Iris pigment epithelial cell (primary cell): ENCODE measurements at regions not wholly inside any gene's neighbourhood (a gene's known extent, or its start where the extent isn't known, plus 50 kb on each side); places are given as distances from the start of the nearest gene placed in this dataset.

Source experiments
- DNase-seq: peaks from one replicate; pipeline ENCODE4 v3.0.0-alpha.2; 2011; ENCODE audit warnings: low read depth

DNA sequence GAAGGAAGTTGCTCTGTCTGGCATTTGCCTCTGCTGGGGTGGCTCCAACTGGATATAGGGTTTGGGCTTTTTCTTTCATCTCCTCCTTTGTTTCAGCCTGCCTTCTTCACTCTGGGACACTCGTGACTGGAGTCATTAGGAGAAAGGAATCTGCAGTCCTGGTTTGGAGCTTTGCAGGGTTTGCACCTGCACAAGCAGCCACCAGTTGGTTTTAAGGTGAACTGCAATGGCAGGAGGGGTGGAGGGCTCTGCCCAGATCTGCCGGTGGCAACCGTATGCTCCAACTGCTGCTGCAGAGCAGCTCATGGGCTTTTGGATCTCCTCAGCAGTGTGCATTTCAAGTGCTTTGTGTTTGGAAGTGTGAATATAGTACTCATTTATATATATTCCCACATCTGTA is 131.3 kb upstream of the MGAT5 start:
- no peak for DNase-seq

DNA sequence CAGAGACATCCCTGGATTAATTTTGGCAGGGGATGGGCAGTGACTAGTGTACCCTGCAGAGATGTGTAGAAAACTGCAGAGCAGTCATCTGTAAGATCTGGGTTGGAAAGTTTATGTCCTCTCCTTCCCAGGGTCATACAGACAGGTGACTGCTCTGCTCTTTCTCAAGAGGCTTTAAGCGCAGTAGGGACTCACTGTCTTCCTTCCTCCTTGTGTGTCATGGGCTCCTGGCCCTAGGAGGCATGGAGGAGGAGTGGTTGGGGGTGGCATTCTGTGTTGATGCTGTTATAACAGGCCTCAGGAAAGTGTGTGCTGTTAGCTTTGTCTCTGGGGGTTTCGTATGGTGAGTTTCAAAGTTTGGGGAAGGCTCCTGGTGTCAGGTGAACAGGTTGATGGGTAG is 130.5 kb upstream of the MGAT5 start:
- DNase-seq, result no peak

DNA sequence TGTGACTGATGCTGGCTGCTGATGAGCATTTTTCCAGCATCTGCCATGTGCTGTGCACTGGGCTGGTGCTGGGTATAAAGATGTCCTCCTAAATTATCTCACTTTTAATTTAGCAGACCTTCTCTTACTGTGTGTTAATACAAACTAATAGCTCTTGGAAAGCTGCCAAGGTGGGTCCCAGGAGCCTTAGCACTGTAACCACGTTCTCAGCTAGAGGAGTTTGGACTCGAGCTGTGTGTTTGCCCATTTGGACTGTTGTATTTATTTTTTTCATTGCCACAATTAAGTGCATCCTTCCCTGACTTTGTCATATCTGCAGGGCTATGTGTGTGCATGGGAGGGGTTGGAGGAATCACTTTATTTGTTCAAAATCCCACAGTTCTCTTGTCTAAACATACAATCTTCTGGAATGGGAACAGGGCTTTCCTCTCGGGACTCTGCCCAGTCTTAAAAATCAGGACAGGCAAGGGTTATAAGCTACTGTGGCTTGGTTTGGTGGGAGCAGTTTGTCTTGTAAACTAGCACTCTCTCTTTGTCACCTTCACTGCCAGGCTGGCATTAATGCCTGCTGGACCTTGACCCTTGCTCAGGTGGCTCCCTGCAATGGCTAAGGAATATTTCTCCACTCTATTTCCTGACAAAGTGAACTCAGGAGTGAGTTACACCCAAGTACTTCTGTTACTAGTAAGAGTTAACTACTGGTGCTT is 129.7 kb upstream of the MGAT5 start:
- no peak for DNase-seq

DNA sequence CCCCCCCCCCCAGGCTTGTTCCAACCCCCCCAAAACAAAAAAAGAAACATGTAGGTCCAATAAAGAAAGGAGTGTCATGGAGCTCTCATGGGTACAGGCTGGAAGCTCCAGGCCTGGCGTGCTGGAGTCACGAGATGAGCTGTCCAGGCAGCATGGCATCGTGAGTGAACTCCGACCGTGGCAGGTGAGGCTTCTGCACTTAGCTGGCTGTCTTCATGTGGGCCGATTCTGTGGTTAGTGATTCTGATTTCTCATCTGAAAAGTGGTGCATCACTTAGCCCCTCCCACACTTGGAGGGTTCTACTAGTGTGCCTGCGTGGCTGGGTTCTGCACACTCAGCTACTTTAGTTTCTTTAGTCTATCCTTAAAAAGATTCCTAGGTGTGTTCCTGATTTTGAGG is 126.4 kb upstream of the MGAT5 start:
- no peak for DNase-seq

DNA sequence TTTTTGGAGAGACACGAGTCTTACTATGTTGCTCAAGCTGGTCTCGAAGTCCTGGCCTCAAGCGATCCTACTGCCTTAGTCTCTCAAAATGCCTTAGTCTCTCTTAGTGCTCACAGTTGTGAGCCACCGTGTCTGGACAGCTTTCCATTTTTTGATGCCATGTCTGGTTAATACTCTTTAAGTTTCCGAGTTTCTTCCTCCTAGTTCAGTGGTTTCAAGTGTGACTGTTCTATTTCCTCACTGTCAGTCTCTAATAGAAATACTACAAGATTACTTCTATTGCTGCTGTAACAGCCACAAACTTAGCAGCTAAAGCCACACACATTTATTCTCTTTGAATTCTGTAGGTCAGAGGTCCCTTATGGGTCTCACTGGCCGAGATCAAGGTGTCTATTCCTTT is 125.1 kb upstream of the MGAT5 start:
- no peak for DNase-seq

DNA sequence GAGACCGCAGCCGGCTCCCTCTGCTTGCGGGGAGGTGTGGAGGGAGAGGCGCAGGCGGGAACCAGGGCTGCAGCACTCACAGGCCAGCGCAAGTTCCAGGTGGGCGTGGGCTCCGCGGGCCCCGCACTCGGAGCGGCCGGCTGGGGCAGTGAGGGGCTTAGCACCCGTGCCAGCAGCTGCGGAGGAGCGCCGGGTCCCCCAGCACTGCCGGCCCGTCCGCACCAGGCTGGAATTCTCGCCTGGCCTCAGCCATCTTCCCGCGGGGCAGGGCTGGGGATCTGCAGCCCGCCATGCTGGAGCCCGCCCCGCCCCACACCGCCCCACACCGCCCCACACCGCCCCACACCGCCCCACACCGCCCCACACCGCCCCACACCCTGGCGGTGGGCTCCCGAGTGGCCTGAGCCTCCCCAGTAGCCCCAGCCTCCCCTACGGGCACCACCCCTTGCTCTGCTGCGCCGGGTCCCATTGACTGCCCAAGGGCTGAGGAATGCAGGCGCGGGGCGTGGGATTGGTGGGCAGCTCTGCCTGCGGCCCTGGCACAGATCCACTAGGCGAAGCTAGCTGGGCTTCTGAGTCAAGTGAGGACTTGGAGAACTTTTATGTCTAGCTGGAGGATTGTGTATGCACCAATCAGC is 123.9 kb upstream of the MGAT5 start:
- no peak for DNase-seq

DNA sequence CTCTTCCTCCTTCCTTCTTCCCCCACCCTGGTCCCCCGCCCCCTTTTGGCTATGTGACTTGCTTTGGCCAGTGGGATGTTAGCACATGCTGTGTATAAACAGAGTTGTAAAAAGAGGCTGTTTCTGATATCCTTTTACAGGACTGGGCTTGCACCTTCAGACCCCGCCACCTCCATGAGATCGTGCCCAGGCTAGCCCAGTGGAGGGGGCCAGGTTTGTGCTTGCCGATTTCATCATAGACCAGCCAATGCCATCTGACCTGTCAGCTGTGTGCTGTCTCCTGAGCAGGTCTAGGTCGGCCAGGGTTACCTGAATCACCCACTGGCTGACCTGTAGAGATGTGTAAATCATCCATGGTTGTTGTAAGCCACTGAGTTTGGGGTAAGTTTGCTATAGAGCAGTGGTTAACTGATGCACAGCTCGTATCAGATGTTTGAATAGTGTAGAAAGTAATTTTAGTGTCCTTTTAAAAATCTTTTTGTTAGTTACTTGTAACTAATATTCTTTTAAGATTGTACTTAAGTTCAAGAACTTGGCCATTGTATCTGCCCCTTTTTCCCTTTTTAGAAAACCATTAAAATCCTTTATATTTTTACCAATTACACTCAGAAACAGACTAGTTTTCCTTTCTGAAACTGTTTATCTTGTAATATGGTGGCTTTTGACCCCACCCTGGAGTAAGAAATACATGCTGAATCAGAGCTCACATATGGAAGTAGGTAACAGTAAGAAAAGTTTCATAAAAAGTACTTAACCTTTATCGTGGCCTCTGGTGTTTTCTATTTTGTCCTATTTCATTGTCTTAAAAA is 122.0 kb upstream of the MGAT5 start:
- DNase-seq, result no peak

DNA sequence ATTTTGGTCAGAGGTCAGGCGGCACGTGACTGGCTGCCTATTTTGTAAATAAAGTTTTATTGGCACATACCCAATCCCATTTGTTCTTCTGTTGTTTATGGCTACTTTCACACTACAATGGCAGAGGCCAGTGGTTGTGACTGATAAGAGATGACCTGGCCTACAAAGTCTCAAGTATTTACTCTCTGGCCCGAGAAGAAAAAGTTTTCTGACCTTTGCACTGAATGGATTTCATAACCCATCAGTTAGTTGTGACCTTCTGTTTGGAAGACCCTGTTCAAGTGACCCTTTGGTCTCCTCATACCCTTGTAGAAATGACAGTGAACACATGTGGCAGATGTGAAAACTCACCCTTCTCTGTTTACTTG is 121.4 kb upstream of the MGAT5 start:
- no peak for DNase-seq

DNA sequence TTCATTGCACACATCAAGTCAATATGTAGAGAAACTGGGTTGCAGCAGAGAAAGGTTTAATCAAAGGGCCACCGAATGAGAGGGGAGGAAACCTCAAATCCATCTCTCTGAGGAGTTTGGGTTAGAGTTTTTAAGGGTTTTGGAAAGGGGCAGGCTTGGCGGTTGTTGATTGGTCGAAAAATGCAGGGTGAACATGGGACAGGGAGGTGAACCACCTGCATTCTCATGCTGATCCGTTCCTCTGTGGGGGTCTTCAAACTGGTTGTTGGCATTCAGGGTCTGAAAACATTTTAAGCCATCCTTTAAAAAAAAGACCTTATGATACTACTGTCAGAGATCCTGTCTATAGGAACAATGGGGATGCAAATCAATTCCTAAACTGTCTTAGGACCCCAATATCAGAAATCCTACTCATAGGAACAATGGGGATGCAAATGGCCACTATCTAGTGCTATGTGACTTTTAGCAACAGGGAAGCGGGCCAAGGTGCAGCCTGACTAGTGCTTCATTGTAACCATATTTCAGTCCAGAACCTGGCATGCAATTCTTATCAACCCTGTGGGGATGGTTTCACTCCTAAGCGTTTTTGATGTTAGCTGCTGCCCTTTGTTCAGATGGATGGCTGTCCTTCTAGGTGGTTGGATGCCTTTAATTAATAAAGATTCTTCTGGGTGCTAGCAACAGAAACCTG is 120.1 kb upstream of the MGAT5 start:
- DNase-seq, result no peak

DNA sequence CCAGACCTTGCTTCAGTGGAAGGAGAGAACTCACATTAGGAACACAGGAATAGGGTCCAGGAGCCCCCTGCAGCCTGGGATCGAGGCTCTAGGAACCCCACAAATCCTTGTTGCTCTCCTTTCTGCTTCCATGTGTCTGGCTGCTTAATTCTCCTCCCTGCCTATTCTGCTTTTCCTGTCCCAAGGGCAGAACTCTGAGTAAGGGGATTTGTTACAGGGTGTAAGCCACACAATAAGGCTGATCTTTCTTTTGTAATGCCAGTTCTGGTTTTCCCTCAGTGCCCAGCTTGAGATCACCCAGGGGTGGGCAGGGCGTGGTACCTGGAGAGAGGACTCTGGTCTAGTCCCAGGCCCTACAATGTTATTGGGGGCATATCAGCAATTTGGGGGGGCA is 119.6 kb upstream of the MGAT5 start:
- DNase-seq, result no peak

DNA sequence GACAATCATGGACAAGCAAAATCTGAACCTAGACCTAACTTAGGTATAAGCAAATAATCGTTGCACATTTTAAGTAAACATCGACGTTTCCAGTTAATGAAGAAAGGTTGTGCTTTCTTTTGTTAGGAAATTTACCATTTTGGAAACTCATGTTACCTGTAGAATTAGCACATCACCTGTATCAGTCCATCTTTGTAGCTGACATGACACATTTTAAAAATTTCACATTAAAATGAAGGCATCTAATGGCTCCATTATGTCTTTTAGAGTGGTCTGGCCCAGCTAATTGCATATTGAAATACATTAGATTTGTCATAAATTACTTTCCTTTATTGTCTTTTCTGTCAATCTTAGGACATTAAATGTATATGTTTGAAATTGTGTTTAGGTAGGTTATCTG is 119.0 kb upstream of the MGAT5 start:
- no peak for DNase-seq

DNA sequence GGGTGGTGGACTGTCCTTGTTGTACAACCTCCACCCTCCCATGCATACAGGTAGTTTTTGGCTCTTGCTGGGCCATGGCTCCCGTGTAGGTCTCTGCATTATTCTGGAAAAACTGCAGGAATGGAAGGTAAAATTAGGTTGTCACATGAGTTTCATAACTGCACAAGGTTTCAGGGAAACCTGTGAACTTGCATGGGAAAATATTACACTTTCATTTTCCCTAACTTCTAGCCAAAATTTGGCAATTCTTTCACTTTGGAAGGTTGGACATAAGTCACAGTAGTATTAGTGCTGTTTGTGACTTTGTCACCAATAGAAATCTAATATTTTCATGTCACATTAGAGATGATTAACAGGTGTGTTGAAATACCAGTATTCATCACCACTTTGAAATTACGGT is 118.1 kb upstream of the MGAT5 start:
- no peak for DNase-seq

DNA sequence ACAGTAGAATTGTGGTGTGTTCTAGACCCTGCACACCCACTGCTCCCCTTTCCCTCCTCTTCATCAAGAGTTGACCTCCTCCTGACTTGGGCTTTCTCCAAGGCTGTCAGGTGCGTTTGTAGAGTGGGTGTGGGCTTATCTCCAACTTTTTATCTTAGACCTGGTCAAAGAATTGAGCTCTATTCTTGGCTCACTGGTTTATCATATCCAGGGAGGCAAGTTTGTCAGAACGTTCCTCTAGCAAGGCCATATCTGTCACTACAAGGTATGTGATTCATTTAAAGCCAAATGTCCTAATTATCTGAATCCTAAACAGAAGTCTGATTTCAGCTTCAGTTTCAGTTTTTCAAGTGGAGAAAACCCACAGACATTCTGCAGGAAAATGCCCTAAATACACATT is 117.1 kb upstream of the MGAT5 start:
- no peak for DNase-seq

DNA sequence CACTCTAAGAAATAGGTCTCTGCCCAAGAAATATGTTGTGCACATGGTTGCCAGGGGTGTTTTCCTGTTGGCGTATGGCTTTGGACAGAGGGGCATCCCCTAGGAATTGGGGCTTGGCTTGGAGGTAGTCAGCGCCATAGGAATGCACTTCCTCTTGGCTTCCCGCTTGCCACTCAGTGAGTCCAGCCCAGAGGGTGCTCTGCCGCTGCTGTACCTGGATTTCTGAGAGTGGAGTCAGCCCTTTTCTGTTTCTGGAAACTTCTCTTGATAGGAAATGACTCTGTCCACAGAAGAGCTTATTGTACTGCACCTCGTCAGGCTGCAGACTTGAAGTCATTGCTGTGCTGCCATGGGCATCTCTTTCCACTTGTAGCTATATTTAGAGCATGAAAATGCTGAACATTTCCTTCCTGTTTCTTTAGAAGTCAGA is 116.7 kb upstream of the MGAT5 start:
- DNase-seq, result peak; percentile 63

DNA sequence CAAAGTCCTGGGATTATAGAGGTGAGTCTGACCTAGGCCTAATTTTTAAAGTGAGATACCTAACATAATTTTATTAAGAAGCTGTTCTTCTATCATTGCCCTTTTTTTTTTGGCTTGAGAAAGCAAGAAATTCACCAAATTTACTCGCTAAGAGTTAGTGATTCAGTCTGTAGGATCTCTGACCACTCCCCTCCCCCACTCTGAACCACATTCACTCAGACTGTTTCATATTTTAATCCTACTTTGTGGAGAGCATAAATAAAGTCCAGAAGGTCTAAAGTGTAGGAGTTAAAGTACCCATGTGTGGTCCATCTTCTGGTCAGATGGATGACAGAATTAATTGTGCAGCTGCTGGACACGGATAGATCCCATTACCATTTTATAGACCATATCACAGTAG is 115.8 kb upstream of the MGAT5 start:
- peak; percentile 69 for DNase-seq

DNA sequence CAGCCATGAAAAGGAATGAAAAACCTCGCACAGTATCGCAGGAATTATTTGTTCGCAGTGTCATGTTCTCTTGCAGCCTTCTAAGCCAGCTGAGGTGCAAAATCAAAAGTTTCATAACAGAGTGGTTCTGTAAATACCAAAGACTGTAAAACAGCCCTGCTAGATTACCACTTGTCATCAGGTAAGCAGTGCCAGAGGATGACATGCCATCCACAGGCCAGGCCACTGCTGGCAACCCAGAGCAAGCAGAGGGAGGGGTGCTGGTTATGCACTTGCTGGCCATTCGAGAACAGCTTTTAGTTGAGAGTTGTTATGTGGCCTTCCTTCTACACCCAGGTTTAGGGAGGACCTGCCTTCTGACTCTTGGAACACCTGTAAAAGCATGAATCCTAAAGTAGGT is 114.3 kb upstream of the MGAT5 start:
- DNase-seq, result no peak

DNA sequence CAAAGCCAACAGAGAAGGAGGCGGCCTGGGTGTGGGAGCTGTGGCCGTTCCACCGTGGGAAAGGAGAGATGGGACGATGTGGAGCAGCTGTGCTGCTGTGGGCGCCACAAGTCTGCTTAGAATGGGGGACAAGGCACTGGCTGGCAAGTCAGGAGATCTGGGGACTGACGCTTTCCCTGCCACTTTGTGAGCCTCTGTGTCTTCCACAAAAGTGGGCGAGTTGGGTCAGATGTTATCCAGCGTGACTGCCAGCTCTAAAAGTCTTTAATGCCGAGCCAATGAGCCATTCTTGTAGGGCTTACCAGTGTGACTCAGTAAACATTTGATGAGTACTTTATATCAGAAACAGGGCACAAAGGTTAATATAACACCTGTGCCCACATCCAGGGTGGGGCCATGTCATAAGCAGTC is 113.6 kb upstream of the MGAT5 start:
- DNase-seq, result no peak

DNA sequence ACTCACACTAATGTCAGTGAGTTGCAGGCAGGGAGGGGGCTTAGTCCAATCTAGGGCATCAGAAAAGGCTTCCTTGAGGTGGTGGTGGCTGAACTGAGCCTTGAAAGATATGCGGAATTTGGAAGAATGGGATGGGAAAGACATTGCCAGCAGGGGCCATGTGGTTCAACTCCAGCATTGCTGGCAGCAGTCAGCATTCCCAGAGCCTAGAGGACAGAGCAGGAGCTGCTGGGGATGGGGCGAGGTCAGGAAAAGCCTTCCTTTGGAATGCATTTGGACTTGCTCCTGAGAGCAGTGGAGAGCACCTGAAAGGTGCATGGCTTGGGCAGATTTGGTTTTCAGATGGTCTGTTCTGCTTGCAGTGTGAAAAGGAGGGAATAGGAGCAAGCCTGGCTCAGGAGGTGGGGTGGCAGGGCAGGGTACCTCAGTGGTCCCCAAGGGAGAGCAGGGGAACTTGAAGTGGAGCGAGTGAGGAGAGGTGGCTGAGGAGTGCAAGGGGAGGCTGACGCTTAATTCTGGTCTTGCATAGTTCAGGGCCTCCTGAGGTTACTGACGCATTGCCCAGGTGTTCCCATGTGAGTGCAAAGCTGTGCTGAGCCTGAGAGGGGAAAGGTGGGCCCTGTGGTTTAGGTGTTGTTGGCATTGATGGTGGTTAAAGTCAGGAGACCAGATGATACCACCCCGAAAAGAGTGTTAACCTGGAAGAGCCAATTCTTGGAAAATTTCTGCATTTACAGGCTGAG is 112.1 kb upstream of the MGAT5 start:
- DNase-seq, result no peak

DNA sequence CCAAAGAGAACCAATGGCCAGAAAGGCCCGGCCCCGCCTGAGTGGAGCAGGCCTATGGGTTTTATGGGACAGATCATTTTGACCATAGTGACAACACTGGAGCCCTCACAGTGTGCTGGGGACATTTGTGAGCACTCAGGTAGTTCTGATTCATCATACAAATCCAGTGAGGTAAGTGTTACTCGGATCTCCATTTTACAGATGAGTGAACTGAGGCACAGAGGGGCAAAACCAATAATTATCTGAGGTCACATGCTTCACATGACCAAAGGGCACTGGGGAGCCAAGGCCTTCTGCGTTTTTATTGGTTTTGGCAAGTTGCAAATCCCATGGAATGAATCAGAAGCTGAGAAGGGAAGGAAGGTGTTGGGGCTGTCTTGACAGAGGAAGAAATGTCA is 111.5 kb upstream of the MGAT5 start:
- no peak for DNase-seq

DNA sequence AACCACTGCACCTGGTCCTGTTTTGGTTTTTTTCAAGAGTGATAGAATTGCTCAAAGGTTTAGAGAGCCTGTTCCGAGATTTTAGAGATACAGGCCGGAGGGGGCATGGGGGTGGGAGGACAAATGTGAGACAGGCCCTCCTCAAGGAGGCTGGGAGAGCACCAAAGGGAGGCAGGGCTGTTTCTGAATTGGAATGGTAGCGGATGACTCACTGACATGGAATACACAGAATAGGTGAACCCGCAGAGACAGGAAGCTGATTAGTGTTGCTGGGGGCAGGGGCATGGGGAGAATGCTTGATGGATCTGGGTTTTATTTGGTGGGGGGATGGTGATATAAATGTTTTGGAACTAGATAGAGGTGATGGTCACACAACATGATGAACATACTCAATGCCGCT is 111.0 kb upstream of the MGAT5 start:
- DNase-seq, result peak; percentile 70

DNA sequence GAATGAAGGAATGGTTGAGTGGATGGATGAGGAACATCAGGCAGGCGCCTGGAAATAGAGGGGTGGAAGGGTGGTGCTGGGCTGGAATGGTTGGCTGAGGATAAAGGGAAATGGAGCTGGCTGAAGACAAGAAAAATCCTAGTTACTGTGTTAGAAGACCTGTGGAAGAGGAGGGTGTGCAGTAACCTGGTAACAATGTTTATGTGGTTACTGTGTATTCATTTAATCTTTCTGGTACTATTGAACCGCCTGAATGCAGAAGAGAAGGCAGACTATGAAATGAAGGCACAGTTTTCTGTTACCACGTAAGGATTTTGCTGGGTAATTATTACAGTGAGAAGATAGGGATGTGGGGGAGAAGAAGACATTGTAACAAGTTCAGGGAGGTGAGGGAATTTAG is 110.3 kb upstream of the MGAT5 start:
- no peak for DNase-seq

DNA sequence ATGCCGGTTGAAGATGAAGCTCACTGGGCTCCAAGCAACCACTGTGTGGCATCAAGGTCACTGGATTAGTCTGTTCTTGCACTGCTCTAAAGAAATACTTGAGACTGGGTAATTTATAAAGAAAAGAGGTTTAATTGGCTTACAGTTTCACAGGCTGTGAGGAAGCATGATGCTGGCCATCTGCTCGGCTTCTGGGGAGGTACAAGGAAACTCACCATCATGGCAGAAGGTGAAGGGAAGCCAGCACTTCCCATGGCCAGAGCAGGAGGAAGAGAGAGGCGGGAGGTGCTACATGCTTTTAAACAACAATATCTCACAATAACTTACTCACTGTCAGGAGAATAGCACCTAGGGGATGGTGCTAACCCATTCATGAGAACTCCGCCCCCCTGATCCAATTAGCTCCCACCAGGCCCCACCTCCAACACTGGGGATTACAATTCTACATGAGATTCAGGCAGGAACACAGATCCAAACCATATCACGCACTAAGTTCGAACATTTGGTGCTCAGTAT is 109.7 kb upstream of the MGAT5 start:
- DNase-seq, result no peak
